ENCODE measurements at regions not wholly inside any gene's neighbourhood (a gene's known extent, or its start where the extent isn't known, plus 50 kb on each side); places are given as distances from the start of the nearest gene placed in this dataset.
"Not testable (repeated sequence)": the region's sequence is repeated elsewhere in the genome, so short reads cannot be mapped to it uniquely, and the experiment has no call there.

DNA sequence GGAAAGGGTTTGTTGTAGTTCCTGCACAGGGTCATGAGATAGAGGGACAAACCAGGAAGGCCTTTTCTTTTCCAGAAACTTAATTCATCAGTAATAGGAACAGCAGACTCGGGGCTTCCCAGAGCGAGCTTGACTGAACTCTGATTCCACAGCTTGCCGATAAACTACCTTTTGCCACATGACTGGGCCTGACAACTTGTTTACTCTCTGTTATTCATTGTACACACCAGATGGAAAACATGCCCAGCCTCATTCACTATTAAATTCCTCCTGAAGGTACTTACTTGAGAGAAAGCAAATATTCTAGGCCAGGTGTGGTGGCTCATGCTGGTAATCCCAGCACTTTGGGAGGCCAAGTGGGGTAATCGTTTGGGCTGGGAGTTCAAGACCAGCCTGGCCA lies 77.1 kb upstream of the FGFR2 start:
- Histone ChIP-seq H3K4me1 (peaks cover 0 to 9% (median 8%) of the 10 kb centered on the region in 3 donors), H3K27me3 (no peaks in the 10 kb centered on the region), H3K4me3 (no peak overlapping the region), H3K36me3 (no peaks in the 10 kb centered on the region), H3K27ac (no peak overlapping the region), H3K9me3 (no peaks in the 10 kb centered on the region)
- TF ChIP-seq, protein P1, sequence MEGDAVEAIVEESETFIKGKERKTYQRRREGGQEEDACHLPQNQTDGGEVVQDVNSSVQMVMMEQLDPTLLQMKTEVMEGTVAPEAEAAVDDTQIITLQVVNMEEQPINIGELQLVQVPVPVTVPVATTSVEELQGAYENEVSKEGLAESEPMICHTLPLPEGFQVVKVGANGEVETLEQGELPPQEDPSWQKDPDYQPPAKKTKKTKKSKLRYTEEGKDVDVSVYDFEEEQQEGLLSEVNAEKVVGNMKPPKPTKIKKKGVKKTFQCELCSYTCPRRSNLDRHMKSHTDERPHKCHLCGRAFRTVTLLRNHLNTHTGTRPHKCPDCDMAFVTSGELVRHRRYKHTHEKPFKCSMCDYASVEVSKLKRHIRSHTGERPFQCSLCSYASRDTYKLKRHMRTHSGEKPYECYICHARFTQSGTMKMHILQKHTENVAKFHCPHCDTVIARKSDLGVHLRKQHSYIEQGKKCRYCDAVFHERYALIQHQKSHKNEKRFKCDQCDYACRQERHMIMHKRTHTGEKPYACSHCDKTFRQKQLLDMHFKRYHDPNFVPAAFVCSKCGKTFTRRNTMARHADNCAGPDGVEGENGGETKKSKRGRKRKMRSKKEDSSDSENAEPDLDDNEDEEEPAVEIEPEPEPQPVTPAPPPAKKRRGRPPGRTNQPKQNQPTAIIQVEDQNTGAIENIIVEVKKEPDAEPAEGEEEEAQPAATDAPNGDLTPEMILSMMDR (IDR thresholded peaks at IDR 0.05) = no peak
- no peak for TF ChIP-seq POLR2A (IDR thresholded peaks at IDR 0.05)
- WGBS, 2 donors = 43 to 68% methylated on average over 4 of the region's 4 CpGs
- intact Hi-C loops (cut with DNase I) = no loop called here
- no peak for DNase-seq

DNA sequence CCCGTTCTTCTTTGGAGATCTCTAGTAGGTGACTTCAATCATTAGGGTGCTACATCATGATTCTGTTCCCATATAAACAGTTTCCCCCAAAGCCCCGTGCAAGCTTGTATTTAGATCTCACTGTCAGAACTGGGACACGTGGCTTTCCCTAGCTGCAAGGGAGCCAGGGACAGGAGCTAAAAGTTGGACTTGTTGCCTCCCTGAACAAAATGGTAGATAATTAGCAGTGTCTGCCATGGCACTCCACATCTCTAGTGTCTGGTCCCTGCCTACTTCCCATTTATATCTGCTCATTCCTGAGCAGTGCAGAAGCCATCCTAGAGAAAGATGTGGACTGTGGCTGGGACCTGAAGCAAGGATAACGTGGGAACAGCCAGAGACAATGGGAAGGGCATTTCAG lies 76.6 kb upstream of the FGFR2 start:
- Histone ChIP-seq H3K27me3 (no peaks in the 10 kb centered on the region), H3K27ac (no peak overlapping the region), H3K4me1 (peaks cover 0 to 9% (median 8%) of the 10 kb centered on the region in 3 donors), H3K36me3 (no peaks in the 10 kb centered on the region), H3K9me3 (no peaks in the 10 kb centered on the region), H3K4me3 (no peak overlapping the region)
- no peak for TF ChIP-seq POLR2A (IDR thresholded peaks at IDR 0.05)
- TF ChIP-seq, protein P1 (IDR thresholded peaks at IDR 0.05) = no peak
- intact Hi-C loops (cut with DNase I) = no loop called here
- 61 to 85% methylated on average over 4 of the region's 4 CpGs for WGBS, 2 donors
- DNase-seq = no peak

DNA sequence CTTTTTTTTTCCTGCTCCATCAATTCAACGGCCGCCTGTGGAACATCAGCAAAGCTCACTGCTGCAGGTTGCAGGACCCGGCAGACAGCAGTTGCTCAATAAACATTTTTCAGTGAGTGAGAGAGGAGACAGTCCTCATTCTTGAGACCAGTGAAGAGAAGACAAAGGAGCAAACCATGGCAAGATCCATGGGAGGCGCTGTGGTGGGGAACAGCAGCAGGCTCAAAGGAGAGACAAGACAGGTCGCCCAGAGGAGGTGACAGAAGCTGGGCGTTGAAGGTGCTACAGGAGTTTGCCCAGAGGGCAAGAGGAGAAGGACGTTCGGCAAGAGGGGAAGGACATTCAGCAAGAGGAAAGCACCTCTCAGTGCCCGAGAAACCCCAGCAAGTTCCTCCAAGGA lies 74.5 kb upstream of the FGFR2 start:
- no peak for DNase-seq
- H3K9me3 ChIP-seq = no peaks in the 10 kb centered on the region

DNA sequence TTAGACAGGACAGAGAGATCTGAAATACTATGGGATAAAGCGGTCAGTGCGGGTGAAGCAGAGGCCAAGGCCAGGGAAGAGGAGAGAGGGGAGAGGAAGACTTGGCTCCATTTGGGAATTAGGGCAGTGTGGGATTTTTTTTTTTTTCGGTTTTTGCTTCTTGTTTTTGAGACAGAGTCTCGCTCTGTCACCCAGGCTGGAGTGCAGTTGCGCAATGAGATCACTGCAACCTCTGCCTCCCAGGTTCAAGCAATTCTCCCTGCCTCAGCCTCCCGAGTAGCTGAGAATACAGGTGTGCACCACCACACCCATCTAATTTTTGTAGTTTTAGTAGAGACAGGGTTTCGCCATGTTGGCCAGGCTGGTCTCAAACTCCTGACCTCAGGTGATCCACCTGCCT lies 71.6 kb upstream of the FGFR2 start:
- intact Hi-C loops (cut with DNase I); DNase-seq: not testable (repeated sequence)
- 87 to 89% methylated on average over 6 of the region's 7 CpGs for WGBS, 2 donors

More for the DNA sequence above, 74.5 kb upstream of the FGFR2 start:
- WGBS, 2 donors = 79 to 91% methylated on average over 6 to 8 of the region's 9 CpGs
- H3K27ac ChIP-seq = no peak overlapping the region
- H3K4me1 ChIP-seq = peaks cover 6 to 28% (median 21%) of the 10 kb centered on the region in 3 donors
- TF ChIP-seq POLR2A (IDR thresholded peaks at IDR 0.05) = no peak
- TF ChIP-seq, protein P1 (IDR thresholded peaks at IDR 0.05) = no peak
- intact Hi-C loops (cut with DNase I) = no loop called here
- H3K36me3 ChIP-seq = no peaks in the 10 kb centered on the region
- no peaks in the 10 kb centered on the region for H3K27me3 ChIP-seq
- H3K4me3 ChIP-seq = no peak overlapping the region

DNA sequence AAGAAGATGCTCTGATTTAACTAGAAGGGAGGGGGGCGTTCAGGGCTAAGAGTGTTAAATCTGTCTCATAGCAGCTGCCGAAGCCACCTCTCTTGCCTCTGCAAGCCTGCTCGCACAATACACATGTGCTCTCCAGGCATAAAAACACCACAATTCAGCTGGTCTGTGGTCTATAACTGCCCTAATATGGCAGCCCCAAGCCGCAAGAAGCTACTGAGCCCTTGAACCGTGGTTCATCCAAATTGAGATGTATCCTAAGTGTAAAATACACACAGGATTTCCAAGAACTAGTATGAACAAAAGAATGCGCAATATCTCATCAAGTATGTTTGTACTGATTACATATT lies 70.8 kb upstream of the FGFR2 start:
- intact Hi-C loops (cut with DNase I) = no loop called here
- no peak overlapping the region for H3K4me3 ChIP-seq
- no peak for TF ChIP-seq POLR2A (IDR thresholded peaks at IDR 0.05)
- TF ChIP-seq, protein P1 (IDR thresholded peaks at IDR 0.05) = no peak
- H3K27ac ChIP-seq = peak overlapping the region; percentile 71 to 88 (median 80)
- WGBS, 2 donors = 25 to 28% methylated on average over 6 of the region's 6 CpGs
- no peaks in the 10 kb centered on the region for H3K36me3 ChIP-seq
- H3K9me3 ChIP-seq = no peaks in the 10 kb centered on the region
- peaks cover 6 to 24% (median 16%) of the 10 kb centered on the region in 3 donors for H3K4me1 ChIP-seq
- H3K27me3 ChIP-seq = no peaks in the 10 kb centered on the region
- no peak for DNase-seq

More for the DNA sequence above, 71.6 kb upstream of the FGFR2 start:
- not testable (repeated sequence) for H3K9me3 ChIP-seq, H3K36me3 ChIP-seq, H3K4me3 ChIP-seq, H3K27me3 ChIP-seq
- H3K27ac ChIP-seq = peak overlapping the region in 2 of 4 donors; percentile 23 to 85
- H3K4me1 ChIP-seq = peaks cover 6 to 24% (median 16%) of the 10 kb centered on the region in 3 donors

All from esophagus squamous epithelium (tissue), 5 donors.